ENCODE measurements at regions not wholly inside any gene's neighbourhood (a gene's known extent, or its start where the extent isn't known, plus 50 kb on each side); places are given as distances from the start of the nearest gene placed in this dataset.

GRCh38 chr10:125218967-125219366 lies 58.6 kb upstream of the CTBP2 start:
- H3K4me3 ChIP-seq (ENCODE audit: low read depth, low read length) = no peak overlapping the region
- no peak for DNase-seq (ENCODE audit: low read depth)
- TF ChIP-seq CTCF (IDR thresholded peaks at IDR 0.05; ENCODE audit: insufficient read depth, low read depth, low read length) = no peak

- no peak overlapping the region for H3K4me3 ChIP-seq (ENCODE audit: low read depth, low read length)
- TF ChIP-seq CTCF (IDR thresholded peaks at IDR 0.05; ENCODE audit: insufficient read depth, low read depth, low read length) = peak; percentile 19
- peak; percentile 18 for DNase-seq (ENCODE audit: low read depth)
Observed at GRCh38 chr10:125217990-125218675, 57.8 kb upstream of the CTBP2 start.

GRCh38 chr10:125216861-125217260 lies 56.5 kb upstream of the CTBP2 start:
- H3K4me3 ChIP-seq (ENCODE audit: low read depth, low read length) = no peak overlapping the region
- no peak for TF ChIP-seq CTCF (IDR thresholded peaks at IDR 0.05; ENCODE audit: insufficient read depth, low read depth, low read length)
- no peak for DNase-seq (ENCODE audit: low read depth)

GRCh38 chr10:125216309-125216708 lies 55.9 kb upstream of the CTBP2 start:
- no peak overlapping the region for H3K4me3 ChIP-seq (ENCODE audit: low read depth, low read length)
- DNase-seq (ENCODE audit: low read depth) = no peak
- no peak for TF ChIP-seq CTCF (IDR thresholded peaks at IDR 0.05; ENCODE audit: insufficient read depth, low read depth, low read length)

- no peak for DNase-seq (ENCODE audit: low read depth)
- TF ChIP-seq CTCF (IDR thresholded peaks at IDR 0.05; ENCODE audit: insufficient read depth, low read depth, low read length) = no peak
- H3K4me3 ChIP-seq (ENCODE audit: low read depth, low read length) = no peak overlapping the region
Observed at GRCh38 chr10:125214283-125214570, 53.9 kb upstream of the CTBP2 start.

- DNase-seq (ENCODE audit: low read depth) = no peak
Observed at GRCh38 chr10:125213541-125214282, 53.3 kb upstream of the CTBP2 start.

More at GRCh38 chr10:125213541-125214282, 53.3 kb upstream of the CTBP2 start:
- H3K4me3 ChIP-seq (ENCODE audit: low read depth, low read length) = no peak overlapping the region
- TF ChIP-seq CTCF (IDR thresholded peaks at IDR 0.05; ENCODE audit: insufficient read depth, low read depth, low read length) = no peak
